ENCODE measurements at regions not wholly inside any gene's neighbourhood (a gene's known extent, or its start where the extent isn't known, plus 50 kb on each side); places are given as distances from the start of the nearest gene placed in this dataset.

DNA sequence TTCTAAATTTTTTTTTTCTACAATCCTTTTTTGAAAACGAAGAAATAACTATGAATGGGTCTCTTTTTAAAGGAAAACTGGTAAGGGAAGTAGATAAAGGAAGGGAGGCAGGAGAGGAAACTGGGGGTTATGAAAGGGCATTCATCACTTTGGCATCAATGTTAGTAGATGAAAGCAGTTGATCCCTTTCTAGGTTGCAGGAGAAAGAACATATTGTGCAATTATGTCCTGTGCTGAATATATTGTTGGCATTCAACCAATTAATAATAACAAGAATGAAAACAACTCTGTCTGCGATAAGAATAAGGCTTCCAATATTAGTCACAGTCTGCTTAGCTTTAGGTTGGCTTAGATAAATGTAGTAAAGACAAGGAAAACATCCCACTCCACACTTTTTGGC lies 796.8 kb upstream of the KLHL1 start:
- TF ChIP-seq CTCF (IDR thresholded peaks at IDR 0.05) (no peak), POLR2AphosphoS5 (IDR thresholded peaks at IDR 0.05) (no peak), EP300 (IDR thresholded peaks at IDR 0.05) (no peak), POLR2A (IDR thresholded peaks at IDR 0.05) (no peak)

All from sigmoid colon (tissue), 4 donors.